HG03558 (cell line): ENCODE measurements at regions not wholly inside any gene's neighbourhood (a gene's known extent, or its start where the extent isn't known, plus 50 kb on each side); places are given as distances from the start of the nearest gene placed in this dataset.
"Not testable (repeated sequence)": the region's sequence is repeated elsewhere in the genome, so short reads cannot be mapped to it uniquely, and the experiment has no call there.

Source experiments
- ATAC-seq: cut with Tn5 transposase; IDR thresholded peaks from one replicate; pipeline ENCODE4 v1.9.1; 2021; ENCODE audit warnings: moderate number of reproducible peaks; ENCODE audit not compliant: unreplicated experiment; ENCODE audit errors: extremely low read depth

DNA sequence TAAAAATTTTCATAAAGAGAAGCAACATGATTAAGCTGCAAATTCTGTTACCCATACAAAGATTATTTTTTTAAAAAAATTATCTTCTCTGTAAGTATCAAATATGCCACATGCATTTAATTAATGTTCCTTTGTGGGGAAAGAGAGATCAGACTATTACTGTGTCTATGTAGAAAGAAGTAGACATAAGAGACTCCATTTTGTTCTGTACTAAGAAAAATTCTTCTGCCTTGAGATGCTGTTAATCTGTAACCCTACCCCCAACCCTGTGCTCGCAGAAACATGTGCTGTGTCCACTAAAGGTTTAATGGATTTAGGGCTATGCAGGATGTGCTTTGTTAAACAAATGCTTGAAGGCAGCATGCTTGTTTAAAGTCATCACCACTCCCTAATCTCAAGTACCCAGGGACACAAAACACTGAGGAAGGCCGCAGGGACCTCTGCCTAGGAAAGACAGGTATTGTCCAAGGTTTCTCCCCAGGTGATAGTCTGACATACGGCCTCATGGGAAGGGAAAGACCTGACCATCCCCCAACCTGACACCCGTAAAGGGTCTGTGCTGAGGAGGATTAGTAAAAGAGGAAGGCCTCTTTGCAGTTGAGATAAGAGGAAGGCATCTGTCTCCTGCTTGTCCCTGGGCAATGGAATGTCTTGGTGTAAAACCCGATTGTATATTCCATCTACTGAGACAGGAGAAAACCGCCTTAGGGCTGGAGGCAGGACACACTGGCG, 1260.9 kb upstream of the RAG2 start:
- ATAC-seq = not testable (repeated sequence)

GRCh38 chr11:37858398-37858797, 1260.4 kb upstream of the RAG2 start:
- ATAC-seq = no peak

DNA sequence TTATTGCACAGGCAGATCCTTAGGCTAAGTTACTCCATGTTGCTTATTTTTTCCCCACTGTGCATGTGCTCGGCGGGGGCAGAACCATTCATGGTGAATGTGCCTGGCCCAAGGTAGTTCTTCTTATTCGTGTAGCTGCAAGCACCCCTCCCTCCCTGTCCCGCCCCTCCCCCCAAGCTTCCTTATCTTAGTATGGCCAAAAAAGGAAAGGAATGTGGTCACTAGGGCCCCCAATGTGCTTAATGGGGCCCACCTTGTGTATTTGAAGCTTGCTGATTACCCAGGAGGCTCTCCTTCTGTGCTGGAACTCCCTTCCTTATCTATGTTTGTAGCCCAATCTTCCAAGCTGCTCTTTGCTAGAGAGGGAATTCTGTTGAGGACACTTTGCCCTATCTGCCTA, 1259.7 kb upstream of the RAG2 start:
- ATAC-seq = no peak

GRCh38 chr11:37849706-37850105, 1251.7 kb upstream of the RAG2 start:
- ATAC-seq = no peak

GRCh38 chr11:37843603-37844002, 1245.6 kb upstream of the RAG2 start:
- ATAC-seq = no peak

DNA sequence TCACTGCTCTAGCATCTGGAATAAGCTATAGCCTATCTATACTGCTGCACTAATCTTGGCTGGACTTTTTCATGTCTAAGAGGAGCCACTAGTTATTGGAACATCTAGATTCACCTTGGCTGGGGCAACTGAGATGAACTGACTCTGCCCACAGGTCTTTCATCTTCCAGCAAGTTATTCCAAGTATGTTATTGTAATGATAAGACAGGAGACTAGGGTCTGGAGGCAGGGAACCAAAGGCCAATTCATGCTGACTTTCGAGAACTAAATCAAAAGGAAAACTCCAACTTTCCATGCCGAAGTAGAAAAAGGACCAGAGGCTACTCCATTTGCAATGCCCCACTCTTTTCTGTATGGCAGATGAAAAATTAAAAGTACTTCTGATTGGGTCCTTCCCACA, 1243.0 kb upstream of the RAG2 start:
- no peak for ATAC-seq

DNA sequence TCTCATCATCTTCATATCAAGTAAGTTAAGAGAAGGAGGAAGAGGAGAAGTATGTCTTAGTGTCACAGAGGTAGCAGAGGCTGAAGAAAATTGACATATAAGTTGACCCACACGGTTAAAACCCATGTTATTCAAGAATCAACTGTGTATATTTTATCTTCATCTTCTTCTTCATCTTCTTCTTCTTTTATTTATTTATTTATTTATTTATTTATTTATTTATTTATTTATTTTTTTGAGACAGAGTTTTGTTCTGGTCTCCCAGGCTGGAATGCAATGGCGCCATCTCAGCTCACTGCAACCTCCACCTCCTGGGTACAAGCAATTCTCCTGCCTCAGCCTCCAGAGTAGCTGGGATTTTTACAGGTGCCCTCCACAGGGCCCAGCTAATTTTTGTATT, 1242.3 kb upstream of the RAG2 start:
- not testable (repeated sequence) for ATAC-seq

GRCh38 chr11:37830529-37830928, 1232.5 kb upstream of the RAG2 start:
- ATAC-seq = no peak

DNA sequence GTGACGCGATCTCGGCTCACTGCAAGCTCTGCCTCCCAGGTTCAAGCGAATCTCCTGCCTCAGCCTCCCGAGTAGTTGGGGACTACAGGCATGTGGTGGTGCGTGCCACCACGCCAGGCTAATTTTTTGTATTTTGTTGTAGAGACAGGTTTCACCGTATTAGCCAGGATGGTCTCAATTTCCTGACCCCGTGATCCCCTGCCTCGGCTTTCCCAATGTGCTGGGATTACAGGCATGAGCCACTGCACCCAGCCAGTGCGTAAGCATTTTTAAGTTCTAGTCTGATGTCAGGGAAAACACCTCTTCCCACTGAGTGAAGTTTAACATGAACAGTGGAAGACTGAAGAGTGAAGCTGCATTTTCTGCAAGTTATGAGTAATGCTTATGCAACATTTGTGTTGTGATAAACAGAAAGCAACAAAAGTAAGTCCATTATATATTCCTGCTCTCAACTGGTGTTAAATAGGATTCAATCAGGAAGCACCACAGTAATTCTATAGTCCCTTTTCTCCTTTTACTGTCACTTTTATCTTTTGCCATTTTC, 1219.8 kb upstream of the RAG2 start:
- ATAC-seq = no peak

- ATAC-seq = no peak
These were observed 1214.3 kb upstream of the RAG2 start for GRCh38 chr11:37812281-37812880.

DNA sequence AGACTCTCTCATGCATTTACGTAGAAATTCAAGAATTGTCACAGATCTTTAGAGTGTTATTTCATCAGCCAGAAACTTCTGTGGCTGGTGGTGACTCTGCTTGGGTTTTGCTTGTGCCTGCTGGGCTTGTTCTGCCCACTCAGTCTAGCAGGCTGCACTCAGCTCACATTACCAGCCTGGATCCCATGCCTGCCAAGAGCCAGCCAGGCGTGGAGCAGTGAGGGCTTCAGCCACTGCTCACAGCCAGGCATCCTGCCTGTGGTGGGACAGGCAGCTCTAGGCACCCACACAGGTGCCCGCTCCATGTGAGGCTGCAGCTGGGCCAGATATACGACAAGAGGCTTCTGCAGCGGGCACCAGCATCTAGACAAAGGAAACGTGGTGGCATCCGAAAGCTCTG, 1213.3 kb upstream of the RAG2 start:
- ATAC-seq = no peak

DNA sequence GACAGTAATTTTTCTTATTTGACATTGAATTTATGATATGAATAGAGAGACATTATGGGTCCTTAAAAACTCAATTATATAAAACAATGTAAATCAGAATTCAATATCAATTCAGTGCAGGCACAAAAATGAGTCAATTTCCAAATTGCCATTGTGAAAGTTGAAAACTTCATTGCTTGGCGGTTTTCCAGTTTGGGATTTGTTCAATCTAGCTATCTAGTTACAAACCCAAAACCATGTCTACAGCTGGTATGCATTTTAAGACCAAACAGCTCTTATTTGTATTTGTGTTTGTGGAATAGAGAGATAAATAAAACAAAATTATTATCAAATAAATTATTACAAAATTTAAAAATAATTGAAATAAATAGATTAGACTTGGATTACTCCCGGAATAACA, 1206.6 kb upstream of the RAG2 start:
- ATAC-seq = no peak

- ATAC-seq = no peak
These were observed 1190.3 kb upstream of the RAG2 start for GRCh38 chr11:37788141-37788877.

- ATAC-seq = no peak
These were observed 1188.2 kb upstream of the RAG2 start for GRCh38 chr11:37786214-37786755.

- no peak for ATAC-seq
These were observed 1176.4 kb upstream of the RAG2 start for GRCh38 chr11:37774441-37774840.

GRCh38 chr11:37770145-37770544, 1172.1 kb upstream of the RAG2 start:
- no peak for ATAC-seq

- no peak for ATAC-seq
These were observed 1164.0 kb upstream of the RAG2 start for GRCh38 chr11:37762079-37762478.

DNA sequence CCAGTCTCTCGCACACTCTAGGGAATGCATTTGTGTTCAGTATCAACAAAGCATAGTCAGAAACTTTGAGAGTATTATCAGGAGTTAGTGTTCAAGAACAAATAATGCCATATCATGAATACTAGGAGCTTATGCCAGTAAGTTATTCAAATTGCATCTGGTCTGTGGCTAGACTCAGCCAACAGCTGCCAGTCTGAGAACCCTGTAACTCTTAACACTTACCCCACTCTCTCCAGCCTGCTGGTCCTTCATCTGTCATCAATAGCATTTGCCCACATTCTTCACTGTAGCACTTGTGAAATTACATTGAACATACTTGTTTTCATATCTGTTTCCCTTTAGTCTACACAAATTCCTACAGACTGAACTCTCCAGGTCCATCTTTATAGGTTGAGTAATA, 1157.5 kb upstream of the RAG2 start:
- no peak for ATAC-seq

DNA sequence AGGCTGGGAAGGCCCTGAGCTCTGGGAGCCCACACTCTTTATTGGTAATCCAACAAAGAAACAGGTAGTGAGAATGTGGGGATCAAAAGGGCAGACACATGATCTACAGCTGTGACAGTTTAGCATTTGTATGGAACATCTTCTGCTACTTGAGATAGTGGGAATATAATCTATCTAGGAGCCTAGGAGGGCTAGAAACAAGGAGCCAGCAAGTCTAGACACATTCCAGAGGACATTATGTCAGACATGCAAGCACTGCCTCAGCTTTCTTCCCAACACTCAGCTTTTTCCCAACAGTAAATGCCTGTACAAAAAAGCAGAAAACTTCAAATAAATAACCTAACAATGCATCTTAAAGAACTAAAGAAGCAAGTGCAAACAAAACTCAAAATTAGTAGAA, 1150.6 kb upstream of the RAG2 start:
- no peak for ATAC-seq

GRCh38 chr11:37747121-37747520, 1149.1 kb upstream of the RAG2 start:
- no peak for ATAC-seq

GRCh38 chr11:37727371-37727770, 1129.3 kb upstream of the RAG2 start:
- no peak for ATAC-seq
